IMR-90 (cell line): ENCODE measurements at regions not wholly inside any gene's neighbourhood (a gene's known extent, or its start where the extent isn't known, plus 50 kb on each side); places are given as distances from the start of the nearest gene placed in this dataset.
A peak's percentile ranks its signal among the peaks of the same experiment; 100 is the strongest.

Experiments
- ATAC-seq: fragments of 200-7000 bp; cut with Tn5 transposase; 2 replicates; pipeline ENCODE4 v1.9.1; 2020; ENCODE audit warnings: low read depth, mild to moderate bottlenecking, moderate library complexity
- BruUV-seq: library from RNA; stranded (reverse); fragments of 400-500 nt; replicated peaks from 2 replicates; lab custom pipeline; 2021; lab: Mats Ljungman, UMichigan
- CTCF ChIA-PET: fragments of 300-600 bp; formaldehyde crosslinking; extraction: SDS; loops from one replicate; lab custom pipeline; 2021; ENCODE audit warnings: antibody characterized with exemption; lab: Yijun Ruan, JAX
- POLR2A ChIA-PET: fragments of 300-600 bp; sonication (Branson Sonifier 250); formaldehyde crosslinking; loops from one replicate; lab custom pipeline; 2022; ENCODE audit warnings: antibody characterized with exemption; ENCODE audit not compliant: unreplicated experiment; lab: Charles Lee
- DNase-seq: peaks from one replicate; pipeline ENCODE4 v3.0.0; 2013
- H2AFZ ChIP-seq: replicated peaks from 2 replicates; pipeline ENCODE3; 2013; ENCODE audit warnings: low read length, mild to moderate bottlenecking; ENCODE audit not compliant: poor library complexity
- H2AK5ac ChIP-seq: 2 replicates; pipeline ENCODE4 v1.6.1; 2013; ENCODE audit warnings: low read depth, low read length, inconsistent platforms
- H2AK9ac ChIP-seq: replicated peaks from 2 replicates; pipeline ENCODE3; 2013; ENCODE audit warnings: mild to moderate bottlenecking, low read depth, low read length, moderate library complexity; ENCODE audit not compliant: poor library complexity
- H2BK120ac ChIP-seq: 2 replicates; pipeline ENCODE4 v1.6.1; 2013; ENCODE audit warnings: low read depth, low read length, inconsistent platforms
- H2BK15ac ChIP-seq: 3 replicates; pipeline ENCODE4 v1.6.1; 2013; ENCODE audit warnings: low read depth, low read length, inconsistent platforms
- H2BK20ac ChIP-seq: 2 replicates; pipeline ENCODE4 v1.6.1; 2013; ENCODE audit warnings: low read depth, mild to moderate bottlenecking, inconsistent platforms, low read length, moderate library complexity
- H2BK5ac ChIP-seq: 2 replicates; pipeline ENCODE4 v1.6.1; 2013; ENCODE audit warnings: mild to moderate bottlenecking, low read depth, low read length, inconsistent platforms; ENCODE audit not compliant: poor library complexity, severe bottlenecking
- H3K14ac ChIP-seq: replicated peaks from 2 replicates; pipeline ENCODE4 v1.6.1; 2013; ENCODE audit warnings: low read depth, low read length, inconsistent platforms
- H3K18ac ChIP-seq: 2 replicates; pipeline ENCODE4 v1.6.1; 2013; ENCODE audit warnings: low read depth, low read length, control low read depth
- H3K23ac ChIP-seq: 2 replicates; pipeline ENCODE4 v1.6.1; 2013; ENCODE audit warnings: low read depth, low read length, inconsistent platforms
- H3K27ac ChIP-seq: 2 replicates; pipeline ENCODE4 v1.5.1; 2013; ENCODE audit warnings: mild to moderate bottlenecking, control low read depth, low read length; ENCODE audit not compliant: insufficient read depth
- H3K27me3 ChIP-seq: 2 replicates; pipeline ENCODE4 v1.6.1; 2013; ENCODE audit warnings: low read length; ENCODE audit not compliant: control insufficient read depth, insufficient read depth
- H3K36me3 ChIP-seq: 2 replicates; pipeline ENCODE4 v1.6.1; 2013; ENCODE audit warnings: low read length, mixed read lengths; ENCODE audit not compliant: control insufficient read depth, insufficient read depth
- H3K4ac ChIP-seq: 2 replicates; pipeline ENCODE4 v1.6.1; 2013; ENCODE audit warnings: low read depth, low read length, inconsistent platforms
- H3K4me1 ChIP-seq: 2 replicates; pipeline ENCODE4 v1.6.1; 2013; ENCODE audit warnings: low read length, mixed read lengths; ENCODE audit not compliant: control insufficient read depth, insufficient read depth
- H3K4me2 ChIP-seq: 2 replicates; pipeline ENCODE4 v1.6.1; 2013; ENCODE audit warnings: low read depth, mild to moderate bottlenecking, control low read depth, low read length, moderate library complexity
- H3K4me3 ChIP-seq: 2 replicates; pipeline ENCODE4 v1.5.1; 2013; ENCODE audit warnings: low read depth, mild to moderate bottlenecking, control low read depth, low read length, moderate library complexity; ENCODE audit not compliant: insufficient read depth
- H3K56ac ChIP-seq: 2 replicates; pipeline ENCODE4 v1.6.1; 2013; ENCODE audit warnings: low read length, inconsistent platforms; ENCODE audit not compliant: insufficient read depth; ENCODE audit errors: extremely low read depth
- H3K79me1 ChIP-seq, 2 experiments: 2 replicates each; pipeline ENCODE4 v1.6.1; 2013; ENCODE audit warnings: low read length in 2 of 2, inconsistent platforms in 1 of 2, low read depth in 1 of 2
- H3K9ac ChIP-seq: 2 replicates; pipeline ENCODE4 v1.6.1; 2013; ENCODE audit warnings: low read depth, low read length, control low read depth
- H3K9me1 ChIP-seq: 2 replicates; pipeline ENCODE4 v1.6.1; 2013; ENCODE audit warnings: low read length, inconsistent platforms; ENCODE audit not compliant: insufficient read depth
- H3K9me3 ChIP-seq: 2 replicates; pipeline ENCODE4 v1.6.1; 2013; ENCODE audit warnings: low read length; ENCODE audit not compliant: control insufficient read depth, insufficient read depth
- H4K20me1 ChIP-seq: 2 replicates; pipeline ENCODE4 v1.6.1; 2013; ENCODE audit warnings: low read length, inconsistent platforms; ENCODE audit not compliant: insufficient read depth
- H4K5ac ChIP-seq: 2 replicates; pipeline ENCODE4 v1.6.1; 2013; ENCODE audit warnings: mild to moderate bottlenecking, low read depth, low read length, control low read depth
- H4K8ac ChIP-seq, 2 experiments: 2 replicates each; pipeline ENCODE4 v1.6.1; 2013; ENCODE audit warnings: low read depth in 2 of 2, low read length in 2 of 2, control low read depth in 1 of 2, inconsistent platforms in 1 of 2
- H4K91ac ChIP-seq: 2 replicates; pipeline ENCODE4 v1.6.1; 2013; ENCODE audit warnings: low read depth, low read length, inconsistent platforms; ENCODE audit not compliant: insufficient read depth
- BHLHE40 ChIP-seq: fragments of 150-350 bp; IDR thresholded peaks from 2 replicates; pipeline ENCODE4 v1.6.1; 2016; ENCODE audit warnings: mild to moderate bottlenecking, low read depth, low read length
- CEBPB ChIP-seq: IDR thresholded peaks from 2 replicates; pipeline ENCODE4 v1.6.1; 2012; ENCODE audit warnings: low read depth, low read length, improper control_type of control experiment
- CHD1 ChIP-seq: IDR thresholded peaks from 2 replicates; pipeline ENCODE4 v1.6.1; 2012; ENCODE audit warnings: low read depth, low read length, improper control_type of control experiment
- FOS ChIP-seq: fragments of 150-350 bp; IDR thresholded peaks from 2 replicates; pipeline ENCODE4 v1.6.1; 2016; ENCODE audit warnings: low read depth, low read length
- MAFK ChIP-seq: IDR thresholded peaks from 2 replicates; pipeline ENCODE4 v1.6.1; 2012; ENCODE audit warnings: low read depth, low read length, improper control_type of control experiment
- MAZ ChIP-seq: IDR thresholded peaks from 2 replicates; pipeline ENCODE4 v1.6.1; 2012; ENCODE audit warnings: low read depth, mild to moderate bottlenecking, low read length, improper control_type of control experiment, moderate library complexity, borderline replicate concordance
- MXI1 ChIP-seq: IDR thresholded peaks from 2 replicates; pipeline ENCODE4 v1.6.1; 2012; ENCODE audit warnings: low read depth, mild to moderate bottlenecking, low read length, moderate library complexity, borderline replicate concordance
- NFE2L2 ChIP-seq: fragments of 150-350 bp; IDR thresholded peaks from 2 replicates; pipeline ENCODE4 v1.6.1; 2016; ENCODE audit warnings: low read depth, mild to moderate bottlenecking, low read length
- POLR2A ChIP-seq: IDR thresholded peaks from 2 replicates; pipeline ENCODE4 v1.6.1; 2012; ENCODE audit warnings: mild to moderate bottlenecking, low read depth, low read length
- RAD21 ChIP-seq: IDR thresholded peaks from 2 replicates; pipeline ENCODE4 v1.6.1; 2012; ENCODE audit warnings: low read length, improper control_type of control experiment
- RCOR1 ChIP-seq: IDR thresholded peaks from 2 replicates; pipeline ENCODE4 v1.6.1; 2012; ENCODE audit warnings: mild to moderate bottlenecking, low read length, improper control_type of control experiment; ENCODE audit not compliant: insufficient replicate concordance
- RFX5 ChIP-seq: IDR thresholded peaks from 2 replicates; pipeline ENCODE4 v1.8.0; 2012; ENCODE audit warnings: low read depth, mild to moderate bottlenecking, low read length, moderate library complexity
- SMC3 ChIP-seq: fragments of 150-350 bp; IDR thresholded peaks from 2 replicates; pipeline ENCODE4 v1.6.1; 2016; ENCODE audit warnings: low read depth, mild to moderate bottlenecking, antibody characterized with exemption, low read length, moderate library complexity
- WGBS, 2 experiments: methylation state at CpG; one replicate each; pipeline versions ENCODE4 v1.1.5 to v1.1.7; 2013; ENCODE audit warnings: missing lambda C conversion rate in 2 of 2; ENCODE audit not compliant: insufficient read length in 1 of 2; ENCODE audit errors: extremely low coverage in 2 of 2; 5-methylcytosine and 5-hydroxymethylcytosine counted together
- dilution Hi-C: fragments of 300-500 bp; cut with HindIII; formaldehyde crosslinking; loops from one replicate; pipeline ENCODE4 v1.14.3; 2018; ENCODE audit warnings: low sequenced_read_pairs; ENCODE audit not compliant: unreplicated experiment
- in situ Hi-C: fragments of 300-500 bp; cut with MboI; formaldehyde crosslinking; loops from 3 replicates; pipeline ENCODE4 v1.14.3; 2019; ENCODE audit warnings: low sequenced_read_pairs, inconsistent platforms, mixed read lengths
- intact Hi-C: fragments of 100-400 bp; cut with micrococcal nuclease; formaldehyde crosslinking; loops from 2 replicates; pipeline ENCODE4 v1.10.0; 2022
- TF ChIP-seq, protein P1 (sequence below): conservative IDR thresholded peaks from 2 replicates; pipeline ENCODE4 v1.5.1; 2012; ENCODE audit warnings: mild to moderate bottlenecking, low read depth, low read length, improper control_type of control experiment
- TF ChIP-seq, protein P2 (sequence below): fragments of 150-350 bp; IDR thresholded peaks from 2 replicates; pipeline ENCODE4 v1.6.1; 2016; ENCODE audit warnings: low read depth, mild to moderate bottlenecking, low read length, moderate library complexity, borderline replicate concordance
- TF ChIP-seq, protein P3 (sequence below): fragments of 150-350 bp; IDR thresholded peaks from 2 replicates; pipeline ENCODE4 v1.6.1; 2017; ENCODE audit warnings: mild to moderate bottlenecking, antibody characterized with exemption, low read length, low read depth

DNA sequence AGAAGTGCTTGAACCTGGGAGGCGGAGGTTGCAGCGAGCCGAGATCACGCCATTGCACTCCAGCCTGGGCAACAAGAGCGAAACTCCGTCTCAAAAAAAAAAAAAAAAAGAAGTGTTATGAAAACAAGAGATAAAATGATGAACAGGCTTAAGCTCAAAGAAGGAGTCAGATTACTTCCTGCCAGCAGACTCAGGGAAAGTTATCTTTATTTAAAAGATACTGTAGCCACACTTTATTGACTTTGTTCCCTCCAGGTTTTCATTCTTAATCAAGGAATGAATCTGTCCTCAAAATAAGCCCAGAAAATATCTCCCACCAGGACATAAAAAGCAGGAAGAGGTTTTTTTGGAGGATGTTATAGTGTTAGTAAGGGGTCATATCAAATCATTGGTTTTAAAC lies 176.5 kb upstream of the KCNMB2 start:
- dilution Hi-C loops (no loop called here), intact Hi-C loops (no loop called here), in situ Hi-C loops (no loop called here)
- BruUV-seq: no TSS peak
- no peaks in the 10 kb centered on the region for H3K36me3 ChIP-seq
- no peak overlapping the region for H2BK15ac ChIP-seq
- peak overlapping the region; percentile 6; the same call in 1 of the 2 replicates for H2BK120ac ChIP-seq
- H3K4me2 ChIP-seq: peak overlapping the region; percentile 72; the same call in 1 of the 2 replicates
- ChIA-PET POLR2A (interaction anchor here (1.0 kb wide), 1 partner anchor 15 kb away, joined by 8 read pairs; no protein-coding TSS in a partner anchor), CTCF (interaction anchor here (0.7 kb wide), 1 partner anchor 37 kb away, joined by 7 read pairs; no protein-coding TSS in a partner anchor)
- H3K9me1 ChIP-seq: no peaks in the 10 kb centered on the region
- no peak overlapping the region for H3K14ac ChIP-seq
- no peaks in the 10 kb centered on the region for H3K27me3 ChIP-seq
- no peak overlapping the region; the same call in 1 of the 2 replicates for H3K9ac ChIP-seq
- H2AK5ac ChIP-seq: no peak overlapping the region
- peaks cover 2% of the 10 kb centered on the region; the same call in 1 of the 2 replicates for H3K4me1 ChIP-seq
- H3K23ac ChIP-seq: no peak overlapping the region; the same call in 1 of the 2 replicates
- DNase-seq: peak; percentile 31
- H3K56ac ChIP-seq: no peak overlapping the region
- H4K20me1 ChIP-seq: no peaks in the 10 kb centered on the region
- no CpG with 5 or more reads among the region's 6 CpGs for WGBS, 2 experiments
- no peak overlapping the region for H3K4ac ChIP-seq
- peak; percentile 48 for ATAC-seq
- H4K5ac ChIP-seq: peak overlapping the region; percentile 82
- no peaks in the 10 kb centered on the region for H3K9me3 ChIP-seq
- TF ChIP-seq CHD1 (no peak), FOS (no peak), MAFK (no peak), NFE2L2 (no peak), MXI1 (no peak), BHLHE40 (no peak), RCOR1 (no peak), SMC3 (no peak), POLR2A (no peak), CEBPB (no peak), MAZ (no peak), RAD21 (no peak), RFX5 (no peak)
- TF ChIP-seq, protein P1, sequence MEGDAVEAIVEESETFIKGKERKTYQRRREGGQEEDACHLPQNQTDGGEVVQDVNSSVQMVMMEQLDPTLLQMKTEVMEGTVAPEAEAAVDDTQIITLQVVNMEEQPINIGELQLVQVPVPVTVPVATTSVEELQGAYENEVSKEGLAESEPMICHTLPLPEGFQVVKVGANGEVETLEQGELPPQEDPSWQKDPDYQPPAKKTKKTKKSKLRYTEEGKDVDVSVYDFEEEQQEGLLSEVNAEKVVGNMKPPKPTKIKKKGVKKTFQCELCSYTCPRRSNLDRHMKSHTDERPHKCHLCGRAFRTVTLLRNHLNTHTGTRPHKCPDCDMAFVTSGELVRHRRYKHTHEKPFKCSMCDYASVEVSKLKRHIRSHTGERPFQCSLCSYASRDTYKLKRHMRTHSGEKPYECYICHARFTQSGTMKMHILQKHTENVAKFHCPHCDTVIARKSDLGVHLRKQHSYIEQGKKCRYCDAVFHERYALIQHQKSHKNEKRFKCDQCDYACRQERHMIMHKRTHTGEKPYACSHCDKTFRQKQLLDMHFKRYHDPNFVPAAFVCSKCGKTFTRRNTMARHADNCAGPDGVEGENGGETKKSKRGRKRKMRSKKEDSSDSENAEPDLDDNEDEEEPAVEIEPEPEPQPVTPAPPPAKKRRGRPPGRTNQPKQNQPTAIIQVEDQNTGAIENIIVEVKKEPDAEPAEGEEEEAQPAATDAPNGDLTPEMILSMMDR: no peak
- TF ChIP-seq, protein P2, sequence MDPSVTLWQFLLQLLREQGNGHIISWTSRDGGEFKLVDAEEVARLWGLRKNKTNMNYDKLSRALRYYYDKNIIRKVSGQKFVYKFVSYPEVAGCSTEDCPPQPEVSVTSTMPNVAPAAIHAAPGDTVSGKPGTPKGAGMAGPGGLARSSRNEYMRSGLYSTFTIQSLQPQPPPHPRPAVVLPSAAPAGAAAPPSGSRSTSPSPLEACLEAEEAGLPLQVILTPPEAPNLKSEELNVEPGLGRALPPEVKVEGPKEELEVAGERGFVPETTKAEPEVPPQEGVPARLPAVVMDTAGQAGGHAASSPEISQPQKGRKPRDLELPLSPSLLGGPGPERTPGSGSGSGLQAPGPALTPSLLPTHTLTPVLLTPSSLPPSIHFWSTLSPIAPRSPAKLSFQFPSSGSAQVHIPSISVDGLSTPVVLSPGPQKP: no peak
- TF ChIP-seq, protein P3, sequence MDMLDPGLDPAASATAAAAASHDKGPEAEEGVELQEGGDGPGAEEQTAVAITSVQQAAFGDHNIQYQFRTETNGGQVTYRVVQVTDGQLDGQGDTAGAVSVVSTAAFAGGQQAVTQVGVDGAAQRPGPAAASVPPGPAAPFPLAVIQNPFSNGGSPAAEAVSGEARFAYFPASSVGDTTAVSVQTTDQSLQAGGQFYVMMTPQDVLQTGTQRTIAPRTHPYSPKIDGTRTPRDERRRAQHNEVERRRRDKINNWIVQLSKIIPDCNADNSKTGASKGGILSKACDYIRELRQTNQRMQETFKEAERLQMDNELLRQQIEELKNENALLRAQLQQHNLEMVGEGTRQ: no peak
- peak overlapping the region; percentile 72 for H3K18ac ChIP-seq
- H2AK9ac ChIP-seq: no peak overlapping the region
- no peaks in the 10 kb centered on the region for H3K79me1 ChIP-seq
- H2BK5ac ChIP-seq: peak overlapping the region; percentile 67
- peak overlapping the region; percentile 33; the same call in 1 of the 2 replicates for H3K27ac ChIP-seq
- H4K8ac ChIP-seq: peak overlapping the region; percentile 16 to 76; a peak in 3 of 4 replicates
- H2AFZ ChIP-seq: no peak overlapping the region
- H2BK20ac ChIP-seq: no peak overlapping the region; the same call in 1 of the 2 replicates
- H4K91ac ChIP-seq: no peak overlapping the region
- H3K4me3 ChIP-seq: no peak overlapping the region
